HEK293T (cell line): ENCODE measurements at regions not wholly inside any gene's neighbourhood (a gene's known extent, or its start where the extent isn't known, plus 50 kb on each side); places are given as distances from the start of the nearest gene placed in this dataset.

Source experiments
- ARNT ChIP-seq: fragments of 450-650 bp; IDR thresholded peaks from 2 replicates; pipeline ENCODE4 v1.6.1; 2017; ENCODE audit warnings: mild to moderate bottlenecking
- ELF4 ChIP-seq: fragments of 450-650 bp; IDR thresholded peaks from 2 replicates; pipeline ENCODE4 v1.6.1; 2017; ENCODE audit warnings: antibody characterized with exemption
- FOXM1 ChIP-seq: fragments of 450-650 bp; IDR thresholded peaks from 2 replicates; pipeline ENCODE4 v1.6.1; 2017; ENCODE audit warnings: mild to moderate bottlenecking, borderline replicate concordance
- HDGF ChIP-seq: fragments of 450-650 bp; IDR thresholded peaks from 2 replicates; pipeline ENCODE4 v1.6.1; 2017; ENCODE audit warnings: antibody characterized with exemption, borderline replicate concordance
- LEF1 ChIP-seq: fragments of 450-650 bp; IDR thresholded peaks from 2 replicates; pipeline ENCODE4 v1.6.1; 2017; ENCODE audit warnings: mild to moderate bottlenecking, borderline replicate concordance
- SP1 ChIP-seq: fragments of 450-650 bp; IDR thresholded peaks from 2 replicates; pipeline ENCODE4 v1.6.1; 2017
- ZNF384 ChIP-seq: fragments of 450-650 bp; IDR thresholded peaks from 2 replicates; pipeline ENCODE4 v1.6.1; 2016

DNA sequence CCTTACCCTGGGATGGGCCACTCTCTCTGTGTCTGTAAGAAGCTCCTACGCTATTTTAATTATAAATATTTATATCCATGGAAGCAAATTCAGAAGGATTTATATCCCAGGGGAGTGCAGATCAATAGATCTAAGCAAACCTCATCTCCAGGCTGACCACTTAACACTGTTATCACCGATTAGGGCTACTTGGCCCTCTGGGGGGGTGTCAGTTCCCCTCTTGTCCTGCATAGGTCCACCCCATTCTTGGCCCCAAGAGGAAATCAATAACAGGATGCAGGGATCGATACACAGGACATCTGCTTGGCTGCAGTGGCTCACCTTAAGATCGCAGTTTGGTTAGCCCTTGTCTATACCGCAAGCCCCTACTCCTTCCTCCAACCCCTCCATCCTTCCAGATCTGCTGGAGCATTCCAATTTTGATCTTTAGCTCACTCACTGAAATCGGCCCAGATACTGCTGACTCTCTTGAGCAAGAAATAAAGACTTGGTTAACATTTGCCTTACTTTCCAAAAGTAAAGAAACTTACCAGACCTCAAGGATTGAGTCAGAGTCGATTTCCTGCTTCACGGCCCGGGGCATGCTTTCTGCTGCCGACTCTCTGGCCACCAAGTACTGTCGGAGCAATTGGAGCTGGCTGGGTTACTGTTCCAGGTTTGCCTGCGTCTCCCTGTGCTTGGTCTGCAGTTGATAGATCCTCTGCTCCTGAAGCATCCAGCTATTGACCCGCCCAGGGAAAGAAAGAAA, 112.3 kb upstream of the PMFBP1 start:
- TF ChIP-seq HDGF (no peak), FOXM1 (no peak), ZNF384 (no peak), SP1 (no peak), ARNT (no peak), LEF1 (no peak), ELF4 (no peak)
